Right forelimb (tissue), 1 donor: ENCODE measurements at regions not wholly inside any gene's neighbourhood (a gene's known extent, or its start where the extent isn't known, plus 50 kb on each side); places are given as distances from the start of the nearest gene placed in this dataset.
A peak's percentile ranks its signal among the peaks of the same experiment; 100 is the strongest.
"Not testable (repeated sequence)": the region's sequence is repeated elsewhere in the genome, so short reads cannot be mapped to it uniquely, and the experiment has no call there.

ENCODE experiments used
- DNase-seq: peaks from one replicate; pipeline ENCODE4 v3.0.0-alpha.2; 2018

GRCh38 chr20:48528346-48528745 lies 299.5 kb downstream of the PREX1 start:
- no peak for DNase-seq

- DNase-seq = no peak
These were observed 300.0 kb downstream of the PREX1 start for GRCh38 chr20:48527771-48528170.

- no peak for DNase-seq
These were observed 300.9 kb downstream of the PREX1 start for GRCh38 chr20:48526936-48527335.

- DNase-seq = no peak
These were observed 302.4 kb downstream of the PREX1 start for GRCh38 chr20:48525400-48525799.

GRCh38 chr20:48524582-48524981 lies 303.2 kb downstream of the PREX1 start:
- DNase-seq = no peak

GRCh38 chr20:48523191-48523995 lies 304.4 kb downstream of the PREX1 start:
- peak; percentile 64 for DNase-seq

GRCh38 chr20:48521121-48521520 lies 306.7 kb downstream of the PREX1 start:
- no peak for DNase-seq

GRCh38 chr20:48516196-48516595 lies 311.6 kb downstream of the PREX1 start:
- DNase-seq = peak; percentile 49

GRCh38 chr20:48514577-48514976 lies 313.2 kb downstream of the PREX1 start:
- not testable (repeated sequence) for DNase-seq

GRCh38 chr20:48512539-48512938 lies 315.3 kb downstream of the PREX1 start:
- DNase-seq = not testable (repeated sequence)

GRCh38 chr20:48505066-48505465 lies 322.7 kb downstream of the PREX1 start:
- DNase-seq = not testable (repeated sequence)

GRCh38 chr20:48503166-48503815 lies 324.5 kb downstream of the PREX1 start:
- DNase-seq = no peak

GRCh38 chr20:48502758-48503157 lies 325.0 kb downstream of the PREX1 start:
- DNase-seq = no peak

- DNase-seq = no peak
These were observed 325.8 kb downstream of the PREX1 start for GRCh38 chr20:48502016-48502415.

- not testable (repeated sequence) for DNase-seq
These were observed 326.9 kb downstream of the PREX1 start for GRCh38 chr20:48500900-48501299.

GRCh38 chr20:48498939-48499338 lies 328.9 kb downstream of the PREX1 start:
- not testable (repeated sequence) for DNase-seq

GRCh38 chr20:48498125-48498524 lies 329.7 kb downstream of the PREX1 start:
- DNase-seq = not testable (repeated sequence)

- DNase-seq = no peak
These were observed 333.8 kb downstream of the PREX1 start for GRCh38 chr20:48493966-48494365.

- DNase-seq = not testable (repeated sequence)
These were observed 334.5 kb downstream of the PREX1 start for GRCh38 chr20:48493331-48493730.

GRCh38 chr20:48492715-48493070 lies 335.1 kb downstream of the PREX1 start:
- DNase-seq = no peak

GRCh38 chr20:48492015-48492714 lies 335.6 kb downstream of the PREX1 start:
- DNase-seq = no peak

- no peak for DNase-seq
These were observed 336.6 kb downstream of the PREX1 start for GRCh38 chr20:48490961-48491831.

GRCh38 chr20:48490341-48490740 lies 337.5 kb downstream of the PREX1 start:
- not testable (repeated sequence) for DNase-seq
